ENCODE measurements at regions not wholly inside any gene's neighbourhood (a gene's known extent, or its start where the extent isn't known, plus 50 kb on each side); places are given as distances from the start of the nearest gene placed in this dataset.

GRCh38 chr6:23350752-23351453 lies 775.1 kb upstream of the NRSN1 start:
- no peak overlapping the region for H3K27ac Mint-ChIP-seq
- no peak for ATAC-seq
- H3K9me3 Mint-ChIP-seq, result 0 out of 2 replicates have a peak, but pooled peaks cover 3% of the 10 kb centered on the region
- H3K4me1 Mint-ChIP-seq, result no peaks in the 10 kb centered on the region
- ChIA-PET CTCF (no interaction called here), POLR2A (no interaction called here)
- no peak for DNase-seq (ENCODE audit: low spot score)
- no peaks in the 10 kb centered on the region for H3K36me3 Mint-ChIP-seq
- H3K27me3 Mint-ChIP-seq (ENCODE audit: low read depth), result no peaks in the 10 kb centered on the region
- H3K4me3 Mint-ChIP-seq, result no peak overlapping the region
- no peak for TF ChIP-seq PREB (CRISPR knock-in tag; IDR thresholded peaks at IDR 0.05; ENCODE audit: borderline replicate concordance)
- no peak for TF ChIP-seq ZMAT4 (CRISPR knock-in tag; IDR thresholded peaks at IDR 0.05)
- no peak for TF ChIP-seq SMAD4 (CRISPR knock-in tag; IDR thresholded peaks at IDR 0.05)
- no peak for TF ChIP-seq NFE2L1 (CRISPR knock-in tag; IDR thresholded peaks at IDR 0.05)
- no peak for TF ChIP-seq STAT6 (CRISPR knock-in tag; conservative IDR thresholded peaks at IDR 0.05; ENCODE audit: low read depth)
- TF ChIP-seq JAZF1 (CRISPR knock-in tag; IDR thresholded peaks at IDR 0.05), result no peak
- no peak for TF ChIP-seq ELF4 (CRISPR knock-in tag; IDR thresholded peaks at IDR 0.05; ENCODE audit: low read depth)
- no peak for TF ChIP-seq MAX (CRISPR knock-in tag; IDR thresholded peaks at IDR 0.05)
- no peak for TF ChIP-seq NR1H2 (CRISPR knock-in tag; IDR thresholded peaks at IDR 0.05)
- no peak for TF ChIP-seq CTCF (IDR thresholded peaks at IDR 0.05)
- TF ChIP-seq ETV6 (CRISPR knock-in tag; IDR thresholded peaks at IDR 0.05), result no peak
- no peak for TF ChIP-seq E2F1 (CRISPR knock-in tag; IDR thresholded peaks at IDR 0.05)
- no peak for TF ChIP-seq FOXK1 (CRISPR knock-in tag; IDR thresholded peaks at IDR 0.05)
- no peak for TF ChIP-seq HMGXB4 (CRISPR knock-in tag; IDR thresholded peaks at IDR 0.05)
- TF ChIP-seq SP1 (CRISPR knock-in tag; conservative IDR thresholded peaks at IDR 0.05), result no peak
- no peak for TF ChIP-seq ZNF232 (CRISPR knock-in tag; IDR thresholded peaks at IDR 0.05)
- no peak for TF ChIP-seq IRF1 (CRISPR knock-in tag; IDR thresholded peaks at IDR 0.05)
